A673 (cell line): ENCODE measurements at regions not wholly inside any gene's neighbourhood (a gene's known extent, or its start where the extent isn't known, plus 50 kb on each side); places are given as distances from the start of the nearest gene placed in this dataset.
"Not testable (repeated sequence)": the region's sequence is repeated elsewhere in the genome, so short reads cannot be mapped to it uniquely, and the experiment has no call there.

Source experiments
- BruUV-seq: library from RNA; stranded (reverse); fragments of 400-500 nt; replicated peaks from 2 replicates; lab custom pipeline; 2021; lab: Mats Ljungman, UMichigan
- CTCF ChIA-PET: fragments of 300-600 bp; sonication (Branson Sonifier 250); formaldehyde crosslinking; loops from one replicate; lab custom pipeline; 2022; ENCODE audit warnings: antibody characterized with exemption; lab: Charles Lee
- POLR2A ChIA-PET: fragments of 300-600 bp; sonication (Branson Sonifier 250); formaldehyde crosslinking; loops from one replicate; lab custom pipeline; 2022; ENCODE audit warnings: antibody characterized with exemption; ENCODE audit not compliant: low non-redundant PET; lab: Charles Lee
- DNase-seq: peaks from one replicate; pipeline ENCODE4 v3.0.0-alpha.2; 2015; ENCODE audit warnings: low spot score
- H3K27ac ChIP-seq: fragments of 200-600 bp; sonication (generic); 2 replicates; pipeline ENCODE4 v1.5.1; 2016; ENCODE audit warnings: mixed run types, low read depth, mild to moderate bottlenecking, mixed read lengths, antibody characterized with exemption, low read length; ENCODE audit not compliant: poor library complexity, severe bottlenecking
- H3K27me3 ChIP-seq: fragments of 200-600 bp; sonication (generic); replicated peaks from 2 replicates; pipeline ENCODE4 v1.6.1; 2017; ENCODE audit warnings: mixed run types, low read depth, mild to moderate bottlenecking, mixed read lengths, antibody characterized with exemption, low read length; ENCODE audit not compliant: insufficient read depth, poor library complexity
- H3K36me3 ChIP-seq: fragments of 200-600 bp; sonication (generic); 2 replicates; pipeline ENCODE4 v1.6.1; 2016; ENCODE audit warnings: mixed run types, mild to moderate bottlenecking, mixed read lengths, antibody characterized with exemption, low read length; ENCODE audit not compliant: insufficient read depth, poor library complexity, severe bottlenecking
- H3K4me1 ChIP-seq: fragments of 200-600 bp; sonication (generic); 2 replicates; pipeline ENCODE4 v1.6.1; 2017; ENCODE audit warnings: mixed run types, mild to moderate bottlenecking, mixed read lengths, antibody characterized with exemption, low read length; ENCODE audit not compliant: insufficient read depth, poor library complexity, severe bottlenecking
- H3K4me3 ChIP-seq: fragments of 200-600 bp; sonication (generic); 2 replicates; pipeline ENCODE4 v1.5.1; 2016; ENCODE audit warnings: low read depth, mixed run types, mild to moderate bottlenecking, mixed read lengths, low read length; ENCODE audit not compliant: poor library complexity, severe bottlenecking
- H3K9me3 ChIP-seq: fragments of 200-600 bp; sonication (generic); 2 replicates; pipeline ENCODE4 v1.6.1; 2016; ENCODE audit warnings: mixed run types, low read depth, mild to moderate bottlenecking, mixed read lengths, antibody characterized with exemption, low read length; ENCODE audit not compliant: poor library complexity, severe bottlenecking
- CTCF ChIP-seq: fragments of 300-800, 200-600 bp; sonication (generic); conservative IDR thresholded peaks from 2 replicates; pipeline ENCODE4 v1.5.1; 2017; ENCODE audit warnings: low read depth, mild to moderate bottlenecking, antibody characterized with exemption, low read length, moderate library complexity, mixed read lengths
- EZH2 ChIP-seq: fragments of 200-600 bp; sonication (generic); IDR thresholded peaks from 2 replicates; pipeline ENCODE4 v1.6.1; 2017; ENCODE audit warnings: borderline replicate concordance, low read depth, mild to moderate bottlenecking, mixed read lengths, antibody characterized with exemption, low read length; ENCODE audit not compliant: poor library complexity, severe bottlenecking
- intact Hi-C: fragments of 100-400 bp; cut with micrococcal nuclease; formaldehyde crosslinking; loops from one replicate; pipeline ENCODE4 v1.10.0; 2022; ENCODE audit not compliant: unreplicated experiment

GRCh38 chr7:53485354-53485753 lies 449.9 kb downstream of the POM121L12 start:
- ChIA-PET POLR2A (no interaction called here), CTCF (no interaction called here)
- H3K9me3 ChIP-seq = peaks cover 28% of the 10 kb centered on the region
- no peaks in the 10 kb centered on the region for H3K36me3 ChIP-seq
- no peak overlapping the region for H3K4me3 ChIP-seq
- no peaks in the 10 kb centered on the region for H3K4me1 ChIP-seq
- no peaks in the 10 kb centered on the region for H3K27me3 ChIP-seq
- intact Hi-C loops = no loop called here
- no peak overlapping the region for H3K27ac ChIP-seq
- no peak for DNase-seq
- no TSS peak for BruUV-seq
- TF ChIP-seq CTCF (no peak), EZH2 (no peak)

DNA sequence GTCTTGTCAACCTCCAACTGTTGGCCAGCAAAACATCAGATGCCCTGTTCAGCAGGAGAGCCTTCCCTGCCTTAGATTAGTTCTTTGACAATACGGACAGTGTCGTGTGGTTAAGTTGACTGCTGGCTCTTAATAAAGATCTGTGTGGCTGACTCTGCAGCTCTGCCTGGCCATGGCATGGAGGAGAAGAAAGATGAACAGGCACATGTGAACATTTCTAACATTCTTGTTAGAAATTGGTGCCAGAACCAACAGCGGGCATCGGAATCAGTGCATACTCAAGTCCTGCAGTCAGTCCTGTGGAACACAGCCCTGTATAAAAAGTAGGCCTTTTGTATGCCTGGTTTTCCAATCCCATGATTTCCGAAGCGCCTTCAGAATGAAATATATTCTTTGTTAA lies 455.6 kb downstream of the POM121L12 start:
- CTCF ChIA-PET = no interaction called here
- H3K4me1 ChIP-seq = no peaks in the 10 kb centered on the region
- no peak overlapping the region for H3K27ac ChIP-seq
- POLR2A ChIA-PET = no interaction called here
- peaks cover 32% of the 10 kb centered on the region for H3K9me3 ChIP-seq
- no peaks in the 10 kb centered on the region for H3K27me3 ChIP-seq
- H3K4me3 ChIP-seq = no peak overlapping the region
- no peak for DNase-seq
- TF ChIP-seq CTCF (no peak), EZH2 (no peak)
- BruUV-seq = no TSS peak
- H3K36me3 ChIP-seq = no peaks in the 10 kb centered on the region
- intact Hi-C loops = no loop called here

DNA sequence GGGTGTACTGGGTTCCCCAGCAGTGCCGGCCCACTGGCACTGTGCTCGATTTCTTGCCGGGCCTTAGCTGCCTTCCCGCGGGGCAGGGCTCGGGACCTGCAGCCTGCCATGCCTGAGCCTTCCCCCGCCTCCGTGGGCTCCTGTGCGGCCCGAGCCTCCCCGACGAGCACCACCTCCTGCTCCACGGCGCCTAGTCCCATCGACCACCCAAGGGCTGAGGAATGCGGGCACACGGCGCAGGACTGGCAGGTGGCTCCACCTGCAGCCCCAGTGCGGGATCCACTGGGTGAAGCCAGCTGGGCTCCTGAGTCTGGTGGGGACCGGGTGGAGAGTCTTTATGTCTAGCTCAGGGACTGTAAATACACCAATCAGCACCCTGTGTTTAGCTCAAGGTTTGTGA lies 459.7 kb downstream of the POM121L12 start:
- DNase-seq, H3K27me3 ChIP-seq, BruUV-seq, H3K36me3 ChIP-seq, H3K4me3 ChIP-seq, H3K27ac ChIP-seq, intact Hi-C loops, CTCF ChIA-PET, POLR2A ChIA-PET, H3K4me1 ChIP-seq: not testable (repeated sequence)
- peaks cover 31% of the 10 kb centered on the region for H3K9me3 ChIP-seq

- no peaks in the 10 kb centered on the region for H3K36me3 ChIP-seq
- no peak for DNase-seq
- POLR2A ChIA-PET = no interaction called here
- TF ChIP-seq EZH2 (no peak), CTCF (no peak)
- H3K27me3 ChIP-seq = no peaks in the 10 kb centered on the region
- no TSS peak for BruUV-seq
- H3K4me3 ChIP-seq = no peak overlapping the region
- peaks cover 26% of the 10 kb centered on the region for H3K9me3 ChIP-seq
- H3K4me1 ChIP-seq = no peaks in the 10 kb centered on the region
- intact Hi-C loops = no loop called here
- CTCF ChIA-PET = no interaction called here
- no peak overlapping the region for H3K27ac ChIP-seq
Observed at GRCh38 chr7:53500076-53500475, 464.6 kb downstream of the POM121L12 start.
